NCI-H2196 (cell line): ENCODE measurements at regions not wholly inside any gene's neighbourhood (a gene's known extent, or its start where the extent isn't known, plus 50 kb on each side); places are given as distances from the start of the nearest gene placed in this dataset.

ENCODE experiments used
- DNase-seq: peaks from one replicate; lab custom pipeline; 2025; ENCODE audit not compliant: unreplicated experiment; lab: John Stamatoyannopoulos, UW

GRCh38 chr21:27507695-27508094 is 540.8 kb upstream of the ADAMTS5 start:
- DNase-seq = no peak

GRCh38 chr21:27505516-27505915 is 538.6 kb upstream of the ADAMTS5 start:
- DNase-seq = no peak

GRCh38 chr21:27502801-27503200 is 535.9 kb upstream of the ADAMTS5 start:
- no peak for DNase-seq

GRCh38 chr21:27498025-27498424 is 531.1 kb upstream of the ADAMTS5 start:
- DNase-seq = no peak

- no peak for DNase-seq
These were observed 528.9 kb upstream of the ADAMTS5 start for GRCh38 chr21:27495836-27496235.

GRCh38 chr21:27493542-27493941 is 526.7 kb upstream of the ADAMTS5 start:
- no peak for DNase-seq

- no peak for DNase-seq
These were observed 520.8 kb upstream of the ADAMTS5 start for GRCh38 chr21:27487676-27488075.

GRCh38 chr21:27480841-27481261 is 514.0 kb upstream of the ADAMTS5 start:
- no peak for DNase-seq

GRCh38 chr21:27477296-27477695 is 510.4 kb upstream of the ADAMTS5 start:
- DNase-seq = no peak

GRCh38 chr21:27476696-27477095 is 509.8 kb upstream of the ADAMTS5 start:
- DNase-seq = no peak

- DNase-seq = no peak
These were observed 508.6 kb upstream of the ADAMTS5 start for GRCh38 chr21:27475363-27475955.

GRCh38 chr21:27467366-27467765 is 500.5 kb upstream of the ADAMTS5 start:
- no peak for DNase-seq

GRCh38 chr21:27466140-27466539 is 499.3 kb upstream of the ADAMTS5 start:
- no peak for DNase-seq

GRCh38 chr21:27464648-27465047 is 497.8 kb upstream of the ADAMTS5 start:
- no peak for DNase-seq

GRCh38 chr21:27462726-27463125 is 495.8 kb upstream of the ADAMTS5 start:
- no peak for DNase-seq

GRCh38 chr21:27454234-27454633 is 487.3 kb upstream of the ADAMTS5 start:
- DNase-seq = no peak

- no peak for DNase-seq
These were observed 484.2 kb upstream of the ADAMTS5 start for GRCh38 chr21:27451116-27451515.

GRCh38 chr21:27450216-27450615 is 483.3 kb upstream of the ADAMTS5 start:
- DNase-seq = no peak

GRCh38 chr21:27448960-27449359 is 482.1 kb upstream of the ADAMTS5 start:
- DNase-seq = no peak

GRCh38 chr21:27447843-27448242 is 481.0 kb upstream of the ADAMTS5 start:
- DNase-seq = no peak

GRCh38 chr21:27429710-27430341 is 462.9 kb upstream of the ADAMTS5 start:
- no peak for DNase-seq

- DNase-seq = no peak
These were observed 459.3 kb upstream of the ADAMTS5 start for GRCh38 chr21:27426196-27426595.

- DNase-seq = no peak
These were observed 458.7 kb upstream of the ADAMTS5 start for GRCh38 chr21:27425574-27425973.
